ENCODE measurements at regions not wholly inside any gene's neighbourhood (a gene's known extent, or its start where the extent isn't known, plus 50 kb on each side); places are given as distances from the start of the nearest gene placed in this dataset.

- ATAC-seq (ENCODE audit: insufficient number of reproducible peaks, low FRiP score, low read depth) (no peak), DNase-seq (ENCODE audit: low spot score) (no peak)
- Histone ChIP-seq H3K9me3 (no peaks in the 10 kb centered on the region), H3K36me3 (no peaks in the 10 kb centered on the region), H3K4me1 (ENCODE audit: control insufficient read depth in 1 of 2, low read depth in 2 of 2) (peaks cover 0 to 7% of the 10 kb centered on the region in 2 donors), H3K4me3 (no peak overlapping the region), H3K27ac (no peak overlapping the region), H3K27me3 (replicated peaks; ENCODE audit: insufficient read depth) (no peaks in the 10 kb centered on the region)
- TF ChIP-seq, protein P1, sequence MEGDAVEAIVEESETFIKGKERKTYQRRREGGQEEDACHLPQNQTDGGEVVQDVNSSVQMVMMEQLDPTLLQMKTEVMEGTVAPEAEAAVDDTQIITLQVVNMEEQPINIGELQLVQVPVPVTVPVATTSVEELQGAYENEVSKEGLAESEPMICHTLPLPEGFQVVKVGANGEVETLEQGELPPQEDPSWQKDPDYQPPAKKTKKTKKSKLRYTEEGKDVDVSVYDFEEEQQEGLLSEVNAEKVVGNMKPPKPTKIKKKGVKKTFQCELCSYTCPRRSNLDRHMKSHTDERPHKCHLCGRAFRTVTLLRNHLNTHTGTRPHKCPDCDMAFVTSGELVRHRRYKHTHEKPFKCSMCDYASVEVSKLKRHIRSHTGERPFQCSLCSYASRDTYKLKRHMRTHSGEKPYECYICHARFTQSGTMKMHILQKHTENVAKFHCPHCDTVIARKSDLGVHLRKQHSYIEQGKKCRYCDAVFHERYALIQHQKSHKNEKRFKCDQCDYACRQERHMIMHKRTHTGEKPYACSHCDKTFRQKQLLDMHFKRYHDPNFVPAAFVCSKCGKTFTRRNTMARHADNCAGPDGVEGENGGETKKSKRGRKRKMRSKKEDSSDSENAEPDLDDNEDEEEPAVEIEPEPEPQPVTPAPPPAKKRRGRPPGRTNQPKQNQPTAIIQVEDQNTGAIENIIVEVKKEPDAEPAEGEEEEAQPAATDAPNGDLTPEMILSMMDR (IDR thresholded peaks at IDR 0.05) = no peak
Measured at GRCh38 chr15:29998033-29998432, 84.7 kb upstream of the GOLGA8J start.

GRCh38 chr15:29997499-29997898 is 85.3 kb upstream of the GOLGA8J start:
- H3K36me3 ChIP-seq = no peaks in the 10 kb centered on the region
- no peak overlapping the region for H3K4me3 ChIP-seq
- no peaks in the 10 kb centered on the region for H3K27me3 ChIP-seq (replicated peaks; ENCODE audit: insufficient read depth)
- no peak overlapping the region for H3K27ac ChIP-seq
- H3K4me1 ChIP-seq (ENCODE audit: control insufficient read depth in 1 of 2, low read depth in 2 of 2) = peaks cover 0 to 7% of the 10 kb centered on the region in 2 donors
- TF ChIP-seq, protein P1 (IDR thresholded peaks at IDR 0.05) = no peak
- H3K9me3 ChIP-seq = no peaks in the 10 kb centered on the region
- no peak for DNase-seq (ENCODE audit: low spot score)
- no peak for ATAC-seq (ENCODE audit: insufficient number of reproducible peaks, low FRiP score, low read depth)

DNA sequence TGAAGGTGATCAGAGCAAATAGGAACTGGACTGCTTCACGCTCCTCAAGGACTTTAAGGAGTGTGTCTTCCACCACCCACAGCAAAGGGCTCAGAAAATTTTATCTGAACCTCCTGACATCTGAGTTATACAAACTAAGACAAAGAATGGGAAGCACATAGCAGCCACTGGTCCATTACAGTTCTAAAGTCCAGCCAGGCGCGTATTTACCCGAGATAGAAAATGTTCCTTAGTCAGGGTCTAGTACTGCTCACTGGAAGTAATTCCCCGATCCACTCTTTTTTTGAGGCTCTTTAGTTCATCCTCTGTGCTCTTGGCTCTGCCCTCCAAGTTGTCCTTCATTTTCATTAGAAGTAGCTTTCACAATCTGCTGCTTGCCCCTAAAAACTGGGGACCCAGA is 88.5 kb upstream of the GOLGA8J start:
- H3K27ac ChIP-seq = no peak overlapping the region
- TF ChIP-seq, protein P1 (IDR thresholded peaks at IDR 0.05) = no peak
- no peaks in the 10 kb centered on the region for H3K27me3 ChIP-seq (replicated peaks; ENCODE audit: insufficient read depth)
- ATAC-seq (ENCODE audit: insufficient number of reproducible peaks, low FRiP score, low read depth) = no peak
- no peaks in the 10 kb centered on the region for H3K9me3 ChIP-seq
- no peak for DNase-seq (ENCODE audit: low spot score)
- no peaks in the 10 kb centered on the region for H3K36me3 ChIP-seq
- no peak overlapping the region for H3K4me3 ChIP-seq
- H3K4me1 ChIP-seq (ENCODE audit: control insufficient read depth in 1 of 2, low read depth in 2 of 2) = no peaks in the 10 kb centered on the region

GRCh38 chr15:29990954-29991353 is 91.8 kb upstream of the GOLGA8J start:
- Histone ChIP-seq H3K27ac (no peak overlapping the region), H3K36me3 (no peaks in the 10 kb centered on the region)
- TF ChIP-seq, protein P1 (IDR thresholded peaks at IDR 0.05) = no peak

GRCh38 chr15:29990035-29990434 is 92.7 kb upstream of the GOLGA8J start:
- no peaks in the 10 kb centered on the region for H3K27me3 ChIP-seq (replicated peaks; ENCODE audit: insufficient read depth)
- TF ChIP-seq, protein P1 (IDR thresholded peaks at IDR 0.05) = no peak
- ATAC-seq (ENCODE audit: insufficient number of reproducible peaks, low FRiP score, low read depth) (no peak), DNase-seq (ENCODE audit: low spot score) (no peak)
- no peaks in the 10 kb centered on the region for H3K36me3 ChIP-seq
- H3K4me3 ChIP-seq = no peak overlapping the region
- no peaks in the 10 kb centered on the region for H3K9me3 ChIP-seq
- peaks cover 5 to 9% of the 10 kb centered on the region in 2 donors for H3K4me1 ChIP-seq (ENCODE audit: control insufficient read depth in 1 of 2, low read depth in 2 of 2)
- no peak overlapping the region for H3K27ac ChIP-seq

More at GRCh38 chr15:29990954-29991353, 91.8 kb upstream of the GOLGA8J start:
- no peak for ATAC-seq (ENCODE audit: insufficient number of reproducible peaks, low FRiP score, low read depth)
- Histone ChIP-seq H3K9me3 (no peaks in the 10 kb centered on the region), H3K4me3 (no peak overlapping the region), H3K27me3 (replicated peaks; ENCODE audit: insufficient read depth) (no peaks in the 10 kb centered on the region), H3K4me1 (ENCODE audit: control insufficient read depth in 1 of 2, low read depth in 2 of 2) (peaks cover 5 to 9% of the 10 kb centered on the region in 2 donors)
- no peak for DNase-seq (ENCODE audit: low spot score)

All from thoracic aorta (tissue), 2 donors.